AG09319 (cell line): ENCODE measurements at regions not wholly inside any gene's neighbourhood (a gene's known extent, or its start where the extent isn't known, plus 50 kb on each side); places are given as distances from the start of the nearest gene placed in this dataset.

Experiments used
- DNase-seq: peaks from one replicate; pipeline ENCODE4 v3.0.0-alpha.2; 2010; ENCODE audit warnings: low read depth; ENCODE audit errors: extremely low read depth
- TF ChIP-seq, protein P1 (sequence below): IDR thresholded peaks from 2 replicates; pipeline ENCODE4 v1.5.1; 2011; ENCODE audit warnings: low read depth, mild to moderate bottlenecking, inconsistent platforms, low read length, moderate library complexity

DNA sequence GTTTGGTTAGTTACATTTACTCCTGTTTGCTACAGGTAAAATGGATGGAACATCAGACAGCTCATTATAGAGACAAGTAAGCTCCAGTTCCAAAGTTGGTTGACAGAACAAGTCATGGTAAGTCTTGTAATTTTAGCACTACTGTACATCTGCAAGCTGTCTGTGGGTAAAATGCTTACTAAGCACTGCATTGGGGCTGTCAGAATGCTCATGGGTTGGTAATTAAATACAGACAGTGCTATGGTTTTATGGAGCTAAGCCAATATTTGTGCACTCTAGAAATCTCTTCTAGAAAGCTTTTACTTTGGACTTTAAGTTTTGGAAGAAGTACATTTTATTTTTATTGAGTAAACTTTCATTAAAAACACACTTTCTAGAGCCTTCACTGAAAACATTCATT lies 419.2 kb upstream of the MMS22L start:
- TF ChIP-seq, protein P1, sequence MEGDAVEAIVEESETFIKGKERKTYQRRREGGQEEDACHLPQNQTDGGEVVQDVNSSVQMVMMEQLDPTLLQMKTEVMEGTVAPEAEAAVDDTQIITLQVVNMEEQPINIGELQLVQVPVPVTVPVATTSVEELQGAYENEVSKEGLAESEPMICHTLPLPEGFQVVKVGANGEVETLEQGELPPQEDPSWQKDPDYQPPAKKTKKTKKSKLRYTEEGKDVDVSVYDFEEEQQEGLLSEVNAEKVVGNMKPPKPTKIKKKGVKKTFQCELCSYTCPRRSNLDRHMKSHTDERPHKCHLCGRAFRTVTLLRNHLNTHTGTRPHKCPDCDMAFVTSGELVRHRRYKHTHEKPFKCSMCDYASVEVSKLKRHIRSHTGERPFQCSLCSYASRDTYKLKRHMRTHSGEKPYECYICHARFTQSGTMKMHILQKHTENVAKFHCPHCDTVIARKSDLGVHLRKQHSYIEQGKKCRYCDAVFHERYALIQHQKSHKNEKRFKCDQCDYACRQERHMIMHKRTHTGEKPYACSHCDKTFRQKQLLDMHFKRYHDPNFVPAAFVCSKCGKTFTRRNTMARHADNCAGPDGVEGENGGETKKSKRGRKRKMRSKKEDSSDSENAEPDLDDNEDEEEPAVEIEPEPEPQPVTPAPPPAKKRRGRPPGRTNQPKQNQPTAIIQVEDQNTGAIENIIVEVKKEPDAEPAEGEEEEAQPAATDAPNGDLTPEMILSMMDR, result no peak
- DNase-seq, result no peak

DNA sequence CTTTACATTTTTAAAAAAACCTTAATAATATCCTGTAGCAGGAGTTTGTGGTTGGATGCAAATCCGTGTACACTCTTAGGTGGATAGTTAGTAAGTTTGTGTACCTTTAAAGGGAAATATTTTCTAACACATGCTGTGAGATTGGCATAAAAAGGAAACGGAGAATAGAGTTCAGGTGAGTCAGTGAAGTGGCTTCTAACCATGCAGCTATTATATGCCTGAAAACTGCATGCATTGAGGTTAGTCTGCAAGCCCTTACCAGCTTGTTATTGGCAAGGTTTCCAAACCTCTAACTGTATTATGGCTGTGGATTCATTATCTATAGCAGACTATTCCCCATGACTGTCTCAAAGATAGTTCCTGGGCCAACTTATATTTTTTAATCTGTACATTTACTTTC lies 420.6 kb upstream of the MMS22L start:
- TF ChIP-seq, protein P1, result no peak
- no peak for DNase-seq

DNA sequence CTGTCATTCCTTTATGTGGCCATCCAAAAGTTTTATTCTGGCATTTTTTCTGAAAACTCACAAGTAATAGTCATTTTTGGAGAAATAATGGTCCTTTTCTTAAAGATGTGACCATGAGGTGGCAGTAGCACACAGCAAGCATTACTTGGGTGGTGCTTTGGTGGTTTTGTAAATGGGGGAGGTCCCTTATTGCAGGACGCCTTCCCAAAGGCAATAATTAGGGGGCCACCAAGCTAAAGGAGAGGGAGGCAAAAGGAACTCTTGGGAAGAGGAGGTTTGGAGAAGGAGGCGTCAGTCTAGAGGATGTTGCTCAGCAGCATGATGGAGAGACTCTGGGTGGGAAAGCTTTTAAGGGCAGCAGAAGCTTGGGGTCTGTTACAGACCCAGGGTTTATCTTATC lies 422.6 kb upstream of the MMS22L start:
- TF ChIP-seq, protein P1, result no peak
- no peak for DNase-seq

- TF ChIP-seq, protein P1, result no peak
- no peak for DNase-seq
Measured at GRCh38 chr6:97712751-97713150, 429.7 kb upstream of the MMS22L start.

DNA sequence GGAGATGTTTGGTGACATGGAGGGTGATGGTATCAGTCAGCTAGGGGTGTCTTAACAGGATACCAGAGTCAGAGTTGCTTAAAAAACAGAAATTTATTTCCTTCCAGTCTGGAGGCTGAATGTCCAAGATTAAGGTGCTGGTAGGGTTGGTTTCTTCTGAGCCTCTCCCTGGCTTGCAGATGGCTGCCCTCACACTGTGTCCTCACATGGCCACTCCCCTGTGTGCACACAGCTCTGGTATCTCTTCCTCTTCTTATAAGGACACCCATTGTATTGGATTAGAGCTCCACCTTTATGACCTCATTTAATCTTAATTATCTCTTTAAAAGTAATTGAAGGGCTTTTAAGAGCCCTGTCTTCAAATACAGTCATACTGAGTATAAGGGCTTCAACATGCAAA lies 431.8 kb upstream of the MMS22L start:
- DNase-seq, result no peak
- TF ChIP-seq, protein P1, result no peak

GRCh38 chr6:97717086-97717485 lies 434.1 kb upstream of the MMS22L start:
- TF ChIP-seq, protein P1, result no peak
- DNase-seq, result no peak

DNA sequence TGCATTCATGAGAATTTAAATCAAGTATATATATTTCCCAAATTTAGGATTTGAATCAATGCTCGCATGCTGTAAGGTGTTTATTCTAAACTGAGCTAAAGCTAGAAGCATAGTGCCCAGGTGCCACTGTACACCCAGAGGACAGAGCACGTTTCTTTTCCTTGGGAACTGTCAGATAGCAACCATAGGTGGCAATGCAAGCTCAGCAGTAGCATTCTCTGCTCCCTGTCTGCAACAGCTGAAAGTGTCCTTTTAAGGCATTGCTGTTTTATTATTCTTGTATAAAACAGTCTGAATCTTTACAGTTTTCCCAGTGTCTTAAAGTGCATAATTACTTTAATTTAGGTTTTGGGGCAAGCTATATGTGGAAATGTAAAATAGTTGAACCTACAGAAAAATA lies 443.4 kb upstream of the MMS22L start:
- DNase-seq, result no peak
- TF ChIP-seq, protein P1, result no peak
